Ovary (tissue), 3 donors: ENCODE measurements at regions not wholly inside any gene's neighbourhood (a gene's known extent, or its start where the extent isn't known, plus 50 kb on each side); places are given as distances from the start of the nearest gene placed in this dataset.

Source experiments
- CTCF ChIP-seq, 3 donors: fragments of 450-650 bp in 2 of 3; fragments of 200-600 bp in 1 of 3; IDR thresholded peaks; one replicate each; pipeline versions ENCODE4 v1.5.1 to v1.8.0; 2016 to 2022; ENCODE audit warnings: antibody characterized with exemption in 3 of 3, mild to moderate bottlenecking in 1 of 3
- EP300 ChIP-seq: sonication (generic); formaldehyde crosslinking; IDR thresholded peaks from one replicate; pipeline ENCODE4 v1.6.1; 2017; ENCODE audit warnings: antibody characterized with exemption
- POLR2A ChIP-seq: fragments of 450-650 bp; IDR thresholded peaks from one replicate; pipeline ENCODE4 v1.6.1; 2017; ENCODE audit warnings: antibody characterized with exemption, mild to moderate bottlenecking, moderate library complexity
- donor health status: DM: no; HTN: no; CAD: no.

GRCh38 chr7:3103614-3104398, 60.1 kb upstream of the CARD11 start:
- TF ChIP-seq CTCF (IDR thresholded peaks at IDR 0.05) (no peak), EP300 (no peak), POLR2A (no peak)
